ENCODE measurements at regions not wholly inside any gene's neighbourhood (a gene's known extent, or its start where the extent isn't known, plus 50 kb on each side); places are given as distances from the start of the nearest gene placed in this dataset.
"Not testable (repeated sequence)": the region's sequence is repeated elsewhere in the genome, so short reads cannot be mapped to it uniquely, and the experiment has no call there.

GRCh38 chr9:24050239-24050638 is 224.2 kb upstream of the ELAVL2 start:
- not testable (repeated sequence) for TF ChIP-seq CTCF, POLR2A, EP300 (IDR thresholded peaks at IDR 0.05)

Data from stomach (tissue), 4 donors.